Stimulated activated CD8-positive, alpha-beta memory T cell treated with anti-CD3 and anti-CD28 coated beads, Interleukin-4, amount 100 ng/mL, for 48 hours (primary cell): ENCODE measurements at regions not wholly inside any gene's neighbourhood (a gene's known extent, or its start where the extent isn't known, plus 50 kb on each side); places are given as distances from the start of the nearest gene placed in this dataset.
"Not testable (repeated sequence)": the region's sequence is repeated elsewhere in the genome, so short reads cannot be mapped to it uniquely, and the experiment has no call there.

ENCODE experiments used
- DNase-seq: peaks from one replicate; pipeline ENCODE4 v3.0.0-alpha.2; 2020

- DNase-seq, result not testable (repeated sequence)
These were observed 289.4 kb downstream of the CNTNAP3B start for GRCh38 chr9:41839786-41840185.

- not testable (repeated sequence) for DNase-seq
These were observed 290.3 kb downstream of the CNTNAP3B start for GRCh38 chr9:41838953-41839352.

- not testable (repeated sequence) for DNase-seq
These were observed 290.7 kb downstream of the CNTNAP3B start for GRCh38 chr9:41838562-41838851.

- DNase-seq, result not testable (repeated sequence)
These were observed 291.3 kb downstream of the CNTNAP3B start for GRCh38 chr9:41837684-41838561.

- not testable (repeated sequence) for DNase-seq
These were observed 296.1 kb downstream of the CNTNAP3B start for GRCh38 chr9:41833108-41833507.

- not testable (repeated sequence) for DNase-seq
These were observed 304.5 kb downstream of the CNTNAP3B start for GRCh38 chr9:41824723-41825122.

- DNase-seq, result not testable (repeated sequence)
These were observed 326.5 kb downstream of the CNTNAP3B start for GRCh38 chr9:41802706-41803105.

- DNase-seq, result not testable (repeated sequence)
These were observed 330.5 kb downstream of the CNTNAP3B start for GRCh38 chr9:41798684-41799083.

- not testable (repeated sequence) for DNase-seq
These were observed 338.4 kb downstream of the CNTNAP3B start for GRCh38 chr9:41790719-41791363.

- not testable (repeated sequence) for DNase-seq
These were observed 339.2 kb downstream of the CNTNAP3B start for GRCh38 chr9:41790007-41790406.

GRCh38 chr9:41789387-41789786 lies 339.8 kb downstream of the CNTNAP3B start:
- DNase-seq, result not testable (repeated sequence)

- not testable (repeated sequence) for DNase-seq
These were observed 341.3 kb downstream of the CNTNAP3B start for GRCh38 chr9:41787951-41788350.

- not testable (repeated sequence) for DNase-seq
These were observed 342.0 kb downstream of the CNTNAP3B start for GRCh38 chr9:41787270-41787669.

- not testable (repeated sequence) for DNase-seq
These were observed 345.2 kb downstream of the CNTNAP3B start for GRCh38 chr9:41784006-41784405.

- DNase-seq, result not testable (repeated sequence)
These were observed 346.0 kb downstream of the CNTNAP3B start for GRCh38 chr9:41783070-41783810.

GRCh38 chr9:41781899-41782298 lies 347.3 kb downstream of the CNTNAP3B start:
- not testable (repeated sequence) for DNase-seq

GRCh38 chr9:41779897-41780406 lies 349.3 kb downstream of the CNTNAP3B start:
- not testable (repeated sequence) for DNase-seq

GRCh38 chr9:41779192-41779591 lies 350.0 kb downstream of the CNTNAP3B start:
- not testable (repeated sequence) for DNase-seq

- not testable (repeated sequence) for DNase-seq
These were observed 350.6 kb downstream of the CNTNAP3B start for GRCh38 chr9:41778535-41779071.

- not testable (repeated sequence) for DNase-seq
These were observed 351.7 kb downstream of the CNTNAP3B start for GRCh38 chr9:41777536-41777935.

- not testable (repeated sequence) for DNase-seq
These were observed 356.7 kb downstream of the CNTNAP3B start for GRCh38 chr9:41772541-41772940.

GRCh38 chr9:41771693-41772092 lies 357.5 kb downstream of the CNTNAP3B start:
- not testable (repeated sequence) for DNase-seq

- not testable (repeated sequence) for DNase-seq
These were observed 374.4 kb downstream of the CNTNAP3B start for GRCh38 chr9:41754822-41755221.
